HepG2 (cell line): ENCODE measurements at regions not wholly inside any gene's neighbourhood (a gene's known extent, or its start where the extent isn't known, plus 50 kb on each side); places are given as distances from the start of the nearest gene placed in this dataset.

Experiments
- ATAC-seq: fragments of 200-7000 bp; cut with Tn5 transposase; 3 replicates; pipeline ENCODE4 v1.9.1; 2020; ENCODE audit warnings: mild to moderate bottlenecking, moderate library complexity
- BruUV-seq: library from RNA; stranded (reverse); fragments of 400-500 nt; replicated peaks from 2 replicates; lab custom pipeline; 2021; lab: Mats Ljungman, UMichigan
- CTCF ChIA-PET: fragments of 300-600 bp; formaldehyde crosslinking; extraction: SDS; loops from one replicate; lab custom pipeline; 2021; ENCODE audit warnings: low total read pairs, inconsistent platforms, low intra/inter-chr PET ratio; lab: Yijun Ruan, JAX
- POLR2A ChIA-PET: fragments of 350-600 bp; sonication (Branson Sonifier 250); formaldehyde crosslinking; loops from one replicate; lab custom pipeline; 2020; ENCODE audit warnings: antibody characterized with exemption, inconsistent platforms; lab: Yijun Ruan, JAX
- DNase-seq: peaks from one replicate; pipeline ENCODE4 v3.0.0-alpha.2; 2015; ENCODE audit warnings: low spot score
- FAIRE-seq: peaks from 3 replicates; lab custom pipeline; 2011; peaks lifted over from hg19 to GRCh38; lab: Jason Lieb, UNC
- H2AFZ ChIP-seq: one replicate; pipeline ENCODE4 v1.6.1; 2011; ENCODE audit warnings: low read length, inconsistent platforms
- H3K27ac ChIP-seq: fragments of 300-600 bp; 3 replicates; pipeline ENCODE4 v1.8.0; 2011; ENCODE audit warnings: mixed run types, mild to moderate bottlenecking, mixed read lengths, low read length, inconsistent platforms; ENCODE audit not compliant: insufficient read depth; ENCODE audit errors: extremely low read length
- H3K27me3 ChIP-seq, 2 experiments: fragments of 200-600 bp in 1 of 2; 2 replicates in 1 of 2; 3 replicates in 1 of 2; pipeline versions ENCODE4 v1.6.0 to v1.8.0; 2011; ENCODE audit warnings: low read length in 2 of 2, mild to moderate bottlenecking in 2 of 2, moderate library complexity in 2 of 2, inconsistent platforms in 1 of 2; ENCODE audit not compliant: insufficient read depth in 2 of 2, control insufficient read depth in 1 of 2
- H3K36me3 ChIP-seq, 2 experiments: fragments of 200-600 bp in 1 of 2; replicated peaks in 1 of 2; 2 replicates in 1 of 2; 3 replicates in 1 of 2; pipeline versions ENCODE4 v1.5.1 to v1.8.0; 2011; ENCODE audit warnings: low read length in 2 of 2, inconsistent platforms in 1 of 2; ENCODE audit not compliant: insufficient read depth in 2 of 2, control insufficient read depth in 1 of 2
- H3K4me1 ChIP-seq: 2 replicates; pipeline ENCODE4 v1.5.1; 2012; ENCODE audit warnings: low read length, inconsistent platforms; ENCODE audit not compliant: insufficient read depth
- H3K4me2 ChIP-seq: 2 replicates; pipeline ENCODE4 v1.6.0; 2011; ENCODE audit warnings: low read depth, low read length, inconsistent platforms
- H3K4me3 ChIP-seq, 3 experiments: fragments of 200-600 bp in 1 of 3; sonication (generic), shearing (Covaris generic) in 1 of 3; replicated peaks in 1 of 3; 2 replicates each; pipeline ENCODE4 v1.5.1; 2011 to 2016; ENCODE audit warnings: low read length in 3 of 3, inconsistent platforms in 2 of 3, low read depth in 2 of 3, mild to moderate bottlenecking in 2 of 3, control low read depth in 1 of 3, mixed read lengths in 1 of 3; ENCODE audit not compliant: insufficient read depth in 1 of 3
- H3K79me2 ChIP-seq: one replicate; pipeline ENCODE4 v1.6.1; 2011; ENCODE audit warnings: low read length, inconsistent platforms; ENCODE audit not compliant: insufficient read depth
- H3K9ac ChIP-seq: 2 replicates; pipeline ENCODE4 v1.6.0; 2011; ENCODE audit warnings: mild to moderate bottlenecking, low read depth, low read length, inconsistent platforms; ENCODE audit not compliant: insufficient read depth
- H3K9me3 ChIP-seq: 2 replicates; pipeline ENCODE4 v1.5.1; 2012; ENCODE audit warnings: mild to moderate bottlenecking, low read length
- H4K20me1 ChIP-seq: 2 replicates; pipeline ENCODE4 v1.6.0; 2011; ENCODE audit warnings: inconsistent platforms, mild to moderate bottlenecking, low read length, moderate library complexity; ENCODE audit not compliant: insufficient read depth
- GTF2F1 ChIP-seq: fragments of 150-350 bp; IDR thresholded peaks from 2 replicates; pipeline ENCODE4 v1.6.1; 2014; ENCODE audit warnings: low read length
- MEIS2 ChIP-seq: sonication (generic); formaldehyde crosslinking; IDR thresholded peaks from 2 replicates; pipeline ENCODE4 v1.9.0; 2021; ENCODE audit warnings: mild to moderate bottlenecking, missing genetic modification reagents
- SMYD3 ChIP-seq: sonication (generic); formaldehyde crosslinking; IDR thresholded peaks from 2 replicates; pipeline ENCODE4 v1.8.1; 2023; ENCODE audit warnings: mild to moderate bottlenecking, missing genetic modification reagents
- SP2 ChIP-seq: sonication (generic); formaldehyde crosslinking; IDR thresholded peaks from 2 replicates; pipeline ENCODE4 v1.5.1; 2020; ENCODE audit warnings: mild to moderate bottlenecking, missing genetic modification reagents
- TOPORS ChIP-seq: sonication (generic); formaldehyde crosslinking; IDR thresholded peaks from 2 replicates; pipeline ENCODE4 v1.8.0; 2023; ENCODE audit warnings: mild to moderate bottlenecking, missing genetic modification reagents
- ZFY ChIP-seq: sonication (generic); formaldehyde crosslinking; IDR thresholded peaks from 2 replicates; pipeline ENCODE4 v1.4.0; 2020; ENCODE audit warnings: missing genetic modification reagents
- ZSCAN9 ChIP-seq: IDR thresholded peaks from 2 replicates; pipeline ENCODE4 v1.6.1; 2016; ENCODE audit warnings: borderline replicate concordance
- WGBS: methylation state at CpG from one replicate; pipeline ENCODE4 v1.1.6; 2017; ENCODE audit warnings: low lambda C conversion rate; 5-methylcytosine and 5-hydroxymethylcytosine counted together
- in situ Hi-C: cut with HindIII; loops from 2 replicates; pipeline ENCODE4 v1.10.0; 2017; ENCODE audit warnings: low pct_unique_long_range_greater_than_20kb; ENCODE audit not compliant: extremely low pct_ligation_motif_present
- intact Hi-C: fragments of 100-400 bp; cut with micrococcal nuclease; formaldehyde crosslinking; loops from one replicate; pipeline ENCODE4 v1.10.0; 2022; ENCODE audit not compliant: unreplicated experiment
- TF ChIP-seq, protein P1 (sequence below): sonication (generic); formaldehyde crosslinking; IDR thresholded peaks from 2 replicates; pipeline ENCODE4 v1.5.0; 2020; ENCODE audit warnings: mild to moderate bottlenecking, missing genetic modification reagents, moderate library complexity
- TF ChIP-seq, protein P2 (sequence below): sonication (generic); formaldehyde crosslinking; IDR thresholded peaks from 2 replicates; pipeline ENCODE4 v1.5.1; 2020; ENCODE audit warnings: mild to moderate bottlenecking, moderate library complexity, missing genetic modification reagents

DNA sequence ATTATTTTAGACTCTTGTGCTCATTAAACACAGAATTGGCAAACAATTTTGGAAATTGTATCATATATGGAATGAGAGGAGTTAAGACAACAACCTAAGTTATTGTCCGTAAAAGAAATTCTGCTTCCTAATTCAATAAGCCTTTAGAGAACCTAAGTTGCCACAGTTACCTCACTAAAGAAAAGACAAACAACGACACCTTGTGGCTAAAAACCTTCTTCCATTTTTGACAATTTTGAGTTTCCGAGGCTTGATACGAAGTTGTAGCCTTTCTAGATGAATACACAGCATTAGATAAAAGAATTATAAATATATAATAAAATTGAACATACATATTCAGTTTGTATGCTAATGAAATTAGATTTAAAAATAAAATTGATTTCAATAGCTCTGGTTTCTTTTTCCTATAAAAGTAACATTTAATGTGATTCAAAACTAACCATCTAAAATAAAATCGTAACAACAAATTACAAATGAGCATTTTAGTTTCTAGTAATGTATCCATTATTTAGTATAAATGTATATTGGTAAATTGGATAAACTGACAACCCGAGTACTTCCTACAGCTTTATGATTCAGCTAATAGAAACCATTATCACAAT lies 275.1 kb downstream of the GPM6A start (continued):
- TF ChIP-seq, protein P1, sequence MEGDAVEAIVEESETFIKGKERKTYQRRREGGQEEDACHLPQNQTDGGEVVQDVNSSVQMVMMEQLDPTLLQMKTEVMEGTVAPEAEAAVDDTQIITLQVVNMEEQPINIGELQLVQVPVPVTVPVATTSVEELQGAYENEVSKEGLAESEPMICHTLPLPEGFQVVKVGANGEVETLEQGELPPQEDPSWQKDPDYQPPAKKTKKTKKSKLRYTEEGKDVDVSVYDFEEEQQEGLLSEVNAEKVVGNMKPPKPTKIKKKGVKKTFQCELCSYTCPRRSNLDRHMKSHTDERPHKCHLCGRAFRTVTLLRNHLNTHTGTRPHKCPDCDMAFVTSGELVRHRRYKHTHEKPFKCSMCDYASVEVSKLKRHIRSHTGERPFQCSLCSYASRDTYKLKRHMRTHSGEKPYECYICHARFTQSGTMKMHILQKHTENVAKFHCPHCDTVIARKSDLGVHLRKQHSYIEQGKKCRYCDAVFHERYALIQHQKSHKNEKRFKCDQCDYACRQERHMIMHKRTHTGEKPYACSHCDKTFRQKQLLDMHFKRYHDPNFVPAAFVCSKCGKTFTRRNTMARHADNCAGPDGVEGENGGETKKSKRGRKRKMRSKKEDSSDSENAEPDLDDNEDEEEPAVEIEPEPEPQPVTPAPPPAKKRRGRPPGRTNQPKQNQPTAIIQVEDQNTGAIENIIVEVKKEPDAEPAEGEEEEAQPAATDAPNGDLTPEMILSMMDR (CRISPR knock-in tag): peak; percentile 59

DNA sequence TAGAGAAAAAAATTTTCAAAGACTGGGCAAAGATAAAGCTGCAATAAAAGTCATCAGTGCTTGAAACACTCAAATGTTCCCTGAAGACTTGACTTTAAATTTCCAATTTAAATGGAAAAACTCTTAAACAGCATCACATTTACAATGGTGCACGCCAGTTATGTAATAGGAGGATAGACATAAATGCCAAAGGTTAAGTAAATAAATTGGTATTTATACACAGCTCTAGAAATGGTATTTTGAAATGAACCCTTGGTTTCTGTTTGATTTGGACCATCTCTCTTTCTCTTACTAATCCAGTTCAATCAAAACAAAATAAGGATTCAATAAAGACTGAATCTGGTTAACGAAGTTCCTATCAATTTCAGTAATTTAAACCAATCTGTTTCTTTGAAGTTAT lies 272.6 kb downstream of the GPM6A start:
- H3K27me3 ChIP-seq: no peaks in the 10 kb centered on the region
- H3K4me3 ChIP-seq: no peak overlapping the region
- H3K4me2 ChIP-seq: no peak overlapping the region
- H4K20me1 ChIP-seq: no peaks in the 10 kb centered on the region
- intact Hi-C loops: loop anchor here (10.0 kb wide), 1 partner anchor 1175 kb away; no protein-coding TSS in a partner anchor
- FAIRE-seq (no peak), ATAC-seq (no peak), DNase-seq (no peak)
- H3K9me3 ChIP-seq: no peaks in the 10 kb centered on the region
- WGBS: 3% methylated on average over 2 of the region's 2 CpGs
- H3K4me1 ChIP-seq: peaks cover 9% of the 10 kb centered on the region
- ChIA-PET CTCF (no interaction called here), POLR2A (no interaction called here)
- no peaks in the 10 kb centered on the region for H3K36me3 ChIP-seq
- no peak for TF ChIP-seq SMYD3 (CRISPR knock-in tag)
- no peak for TF ChIP-seq ZSCAN9 (CRISPR knock-in tag)
- TF ChIP-seq MEIS2 (CRISPR knock-in tag): no peak
- TF ChIP-seq, protein P2, sequence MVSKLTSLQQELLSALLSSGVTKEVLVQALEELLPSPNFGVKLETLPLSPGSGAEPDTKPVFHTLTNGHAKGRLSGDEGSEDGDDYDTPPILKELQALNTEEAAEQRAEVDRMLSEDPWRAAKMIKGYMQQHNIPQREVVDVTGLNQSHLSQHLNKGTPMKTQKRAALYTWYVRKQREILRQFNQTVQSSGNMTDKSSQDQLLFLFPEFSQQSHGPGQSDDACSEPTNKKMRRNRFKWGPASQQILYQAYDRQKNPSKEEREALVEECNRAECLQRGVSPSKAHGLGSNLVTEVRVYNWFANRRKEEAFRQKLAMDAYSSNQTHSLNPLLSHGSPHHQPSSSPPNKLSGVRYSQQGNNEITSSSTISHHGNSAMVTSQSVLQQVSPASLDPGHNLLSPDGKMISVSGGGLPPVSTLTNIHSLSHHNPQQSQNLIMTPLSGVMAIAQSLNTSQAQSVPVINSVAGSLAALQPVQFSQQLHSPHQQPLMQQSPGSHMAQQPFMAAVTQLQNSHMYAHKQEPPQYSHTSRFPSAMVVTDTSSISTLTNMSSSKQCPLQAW (CRISPR knock-in tag): no peak
- no peak for TF ChIP-seq SP2 (CRISPR knock-in tag)
- TF ChIP-seq GTF2F1: no peak
- no peak for TF ChIP-seq ZFY
- no peak for TF ChIP-seq TOPORS
- in situ Hi-C loops: loop anchor here (10.0 kb wide), 1 partner anchor 775 kb away; no protein-coding TSS in a partner anchor
- no TSS peak for BruUV-seq
- H3K9ac ChIP-seq: no peak overlapping the region
- no peak overlapping the region for H3K27ac ChIP-seq
- no peaks in the 10 kb centered on the region for H3K79me2 ChIP-seq
- no peak overlapping the region for H2AFZ ChIP-seq
